Esophagus mucosa (tissue), 1 donor: ENCODE measurements at regions not wholly inside any gene's neighbourhood (a gene's known extent, or its start where the extent isn't known, plus 50 kb on each side); places are given as distances from the start of the nearest gene placed in this dataset.

Experiments used
- ATAC-seq: fragments of 200-7000 bp; cut with Tn5 transposase; one replicate; pipeline ENCODE4 v1.9.1; 2020
- donor health status: DM: yes; HTN: yes; CAD: no.

DNA sequence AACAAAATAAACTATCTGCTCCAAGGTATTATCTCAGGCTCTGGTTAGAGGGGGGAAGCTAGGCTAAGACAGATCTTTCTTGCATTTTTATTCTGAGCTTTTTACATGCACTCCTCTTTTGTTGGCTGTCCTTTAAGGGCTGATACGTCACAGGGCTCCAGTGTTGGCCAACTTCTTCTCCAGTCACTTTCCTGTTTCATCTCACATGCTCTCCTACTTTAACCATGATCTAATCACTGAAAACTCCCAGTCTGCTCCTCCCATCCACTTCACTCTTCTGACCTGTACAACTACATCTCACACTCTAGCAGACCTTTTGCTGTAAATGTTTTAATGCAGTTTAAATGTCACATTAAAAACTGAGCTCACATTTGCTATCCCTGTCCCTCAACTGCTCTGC lies 510.0 kb upstream of the KLF12 start:
- no peak for ATAC-seq

DNA sequence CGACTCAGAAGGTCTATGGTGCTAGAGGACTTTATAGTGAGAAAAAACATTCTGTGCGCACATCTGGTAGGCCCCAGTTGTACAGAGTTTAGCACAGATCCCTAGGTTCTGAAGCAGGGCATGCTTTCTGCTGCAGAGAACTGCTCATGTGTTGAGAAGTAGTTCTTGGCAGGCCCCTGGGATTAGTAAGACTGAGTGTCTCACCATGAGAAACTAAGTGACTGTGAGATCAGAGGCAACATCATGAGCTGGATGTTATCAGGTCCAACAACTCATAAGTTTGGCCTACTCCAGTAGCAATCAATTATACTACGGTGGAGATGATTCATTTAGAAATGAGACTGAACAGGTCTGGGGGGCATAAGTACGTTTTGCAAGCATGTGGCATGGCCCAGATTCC lies 507.4 kb upstream of the KLF12 start:
- ATAC-seq = no peak

DNA sequence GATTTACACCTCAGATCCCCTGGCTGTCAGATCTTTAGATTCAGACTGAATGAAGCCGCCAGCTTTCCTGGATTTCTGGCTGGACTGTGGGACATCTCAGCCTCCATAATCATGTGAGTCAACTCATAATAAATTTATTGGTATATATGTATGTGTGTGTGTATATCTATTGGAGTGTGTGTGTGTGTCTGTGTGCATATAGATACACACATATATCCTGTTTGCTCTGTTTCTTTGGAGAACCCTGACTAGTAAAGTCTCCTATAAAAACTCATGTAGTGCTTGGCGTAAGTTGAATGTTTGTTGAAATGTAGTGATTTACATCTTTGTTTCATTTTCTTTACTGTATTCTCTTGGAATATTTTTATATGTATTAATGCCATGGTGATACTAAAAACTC lies 499.5 kb upstream of the KLF12 start:
- ATAC-seq = no peak

DNA sequence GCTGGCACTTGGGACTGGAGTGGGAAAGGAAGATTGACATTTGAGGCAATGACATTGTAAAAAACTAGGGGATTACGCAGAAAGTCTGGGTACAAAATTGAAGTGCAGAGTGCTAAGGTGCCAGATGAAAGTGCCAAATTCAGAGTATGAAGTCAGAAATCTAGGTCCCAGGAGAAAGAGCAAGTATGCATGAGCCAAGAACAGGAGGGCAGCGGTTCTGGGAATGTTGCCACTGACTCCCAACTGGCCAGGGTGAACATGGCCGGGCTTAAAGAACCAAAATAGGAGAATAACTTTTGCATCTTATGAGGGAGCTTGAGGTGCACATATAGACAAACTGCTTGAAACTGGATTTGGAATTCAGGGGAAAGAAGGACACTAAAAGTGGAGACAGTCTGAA lies 495.8 kb upstream of the KLF12 start:
- no peak for ATAC-seq

DNA sequence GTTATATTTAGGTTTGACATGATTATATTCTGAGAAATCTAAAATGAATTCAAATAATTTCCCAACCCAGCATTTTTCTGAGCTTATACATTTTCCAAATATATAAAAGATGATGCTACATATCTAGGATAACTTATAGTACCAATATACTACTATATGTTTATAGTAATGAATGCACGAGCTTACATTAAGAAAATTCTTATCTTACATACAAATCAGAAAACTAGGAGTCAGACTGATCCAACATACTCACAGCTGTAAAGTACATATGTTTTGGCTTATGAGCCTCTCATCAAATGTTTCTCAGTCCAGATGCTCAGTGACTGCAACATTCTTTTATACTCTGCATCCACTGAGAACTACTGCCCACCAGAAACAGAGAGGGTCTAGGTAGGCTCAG lies 491.3 kb upstream of the KLF12 start:
- no peak for ATAC-seq

DNA sequence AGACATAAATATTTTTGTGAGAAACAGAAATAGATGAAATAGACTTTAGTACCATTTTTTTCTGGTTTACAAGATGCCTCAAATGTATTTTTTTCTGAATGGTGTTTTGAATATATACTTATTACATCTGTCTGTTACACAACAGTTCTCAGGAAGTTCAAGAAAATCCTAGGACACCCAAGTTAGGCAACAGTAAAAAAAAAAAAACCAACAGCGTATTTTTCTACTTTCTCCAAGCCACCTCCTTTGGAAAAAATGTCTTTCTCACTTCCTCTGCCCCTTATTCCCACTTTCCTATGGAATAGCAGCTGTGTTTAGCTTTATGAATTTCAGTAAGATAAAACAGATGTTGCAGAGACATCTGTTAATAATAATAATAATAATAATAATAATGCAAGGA lies 489.6 kb upstream of the KLF12 start:
- no peak for ATAC-seq

DNA sequence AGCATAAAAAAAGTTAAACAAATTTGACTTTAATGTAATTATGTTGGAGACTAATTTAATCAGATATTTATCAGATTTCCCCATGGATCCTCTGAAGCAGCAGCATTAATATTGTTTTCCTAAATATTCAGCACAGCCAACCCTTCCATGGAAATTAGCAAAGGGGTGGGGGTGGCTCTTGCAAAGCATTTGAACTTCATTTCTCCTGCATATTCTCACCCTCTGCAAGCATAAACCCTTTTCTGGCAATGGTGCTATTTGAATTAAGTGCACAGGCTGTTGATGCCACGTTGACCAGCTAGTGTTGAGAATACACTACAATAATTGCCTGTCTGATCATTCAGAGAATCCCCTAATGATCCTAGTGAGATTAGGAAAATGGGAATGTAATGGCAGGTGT lies 488.1 kb upstream of the KLF12 start:
- no peak for ATAC-seq

DNA sequence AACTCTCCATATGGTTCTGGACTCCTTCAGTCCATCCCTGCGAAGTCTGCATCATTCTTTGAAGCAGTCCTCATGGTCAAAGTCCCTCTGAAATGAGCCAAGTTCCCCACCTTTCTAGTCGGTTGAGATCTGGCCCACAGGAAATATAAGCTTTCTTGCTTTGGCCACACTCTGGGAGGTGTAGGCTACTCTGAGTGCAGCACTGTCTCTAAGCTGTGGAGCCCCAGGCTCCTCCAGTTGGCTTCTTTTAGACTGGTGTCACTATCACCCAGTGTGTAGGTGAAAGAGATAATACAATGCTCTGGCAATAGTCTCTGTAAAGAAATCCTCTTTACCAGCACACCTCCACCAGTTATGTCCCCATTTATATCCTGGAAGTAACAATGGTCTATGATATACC lies 486.5 kb upstream of the KLF12 start:
- ATAC-seq = no peak

DNA sequence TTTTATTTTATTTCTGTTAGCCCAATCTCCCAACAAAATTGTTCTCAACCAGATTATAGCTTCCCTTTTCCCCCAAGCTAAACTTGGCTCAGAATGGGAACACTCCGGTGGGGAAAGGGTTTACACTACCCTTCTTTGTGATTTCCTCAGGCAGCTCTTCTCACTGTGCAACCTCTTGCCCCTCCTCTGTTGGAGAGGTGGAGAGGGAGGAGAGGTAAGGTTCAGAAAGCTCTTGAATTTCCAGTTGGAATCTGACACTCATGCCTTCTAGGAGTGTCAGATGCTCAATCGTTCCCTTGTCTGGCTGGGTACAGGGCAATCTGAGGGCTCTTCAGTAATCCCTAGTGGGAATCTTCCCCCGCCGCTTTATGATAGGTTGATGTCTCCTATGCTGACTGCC lies 486.1 kb upstream of the KLF12 start:
- no peak for ATAC-seq

DNA sequence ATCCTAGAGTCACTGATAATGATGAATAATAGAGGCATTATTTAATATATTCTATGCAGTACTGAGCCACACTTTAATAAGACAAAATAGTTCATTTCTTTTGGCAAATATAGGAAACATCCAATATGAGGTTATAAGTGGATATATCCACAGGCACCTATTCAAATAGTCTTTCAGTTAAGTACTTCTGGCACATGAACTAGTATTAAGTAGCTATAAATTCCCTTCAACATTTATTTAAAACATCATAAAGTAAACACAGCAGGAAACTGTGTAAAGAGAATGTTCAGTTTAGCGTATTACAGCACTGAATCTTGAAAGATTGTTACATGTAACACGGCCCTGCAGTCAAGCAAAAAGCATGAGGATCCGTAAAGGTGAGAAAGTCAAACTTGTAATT lies 463.3 kb upstream of the KLF12 start:
- no peak for ATAC-seq

DNA sequence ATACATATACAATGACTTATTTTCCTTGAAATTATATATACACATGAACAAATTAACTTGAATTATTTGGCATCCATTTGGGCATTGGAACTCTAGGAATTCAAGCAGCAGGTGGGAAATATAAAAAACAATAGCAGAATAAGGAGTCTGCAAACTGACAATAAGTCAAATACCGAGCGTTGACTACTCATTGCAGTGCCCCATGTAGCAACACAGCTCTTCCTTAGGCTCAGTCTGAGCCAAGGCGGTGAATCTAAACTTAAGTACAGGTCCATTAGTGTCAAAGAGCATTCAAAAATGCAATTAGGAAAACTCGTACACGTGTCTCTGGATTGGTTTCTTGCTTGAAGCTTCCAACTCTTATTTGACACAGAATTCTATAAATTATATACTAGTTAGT lies 462.5 kb upstream of the KLF12 start:
- no peak for ATAC-seq

DNA sequence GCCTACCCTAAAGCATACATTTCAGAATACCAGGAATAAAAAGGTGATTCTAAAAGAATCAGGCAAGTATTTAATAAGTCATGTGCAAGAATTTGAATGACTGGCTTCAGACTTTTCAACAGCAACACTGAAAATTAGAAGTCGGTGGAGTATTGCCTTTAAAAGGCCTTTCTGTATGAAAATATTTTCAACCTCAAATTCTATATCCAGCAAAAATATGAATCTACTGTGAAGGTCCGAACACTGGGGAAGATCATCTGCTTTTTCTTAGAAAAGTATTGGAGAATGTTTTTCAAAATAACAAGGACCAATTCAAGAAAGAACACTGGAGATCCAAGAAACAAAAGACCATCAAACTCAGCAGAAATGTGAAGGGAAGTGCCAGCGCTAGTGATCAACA lies 459.5 kb upstream of the KLF12 start:
- no peak for ATAC-seq

DNA sequence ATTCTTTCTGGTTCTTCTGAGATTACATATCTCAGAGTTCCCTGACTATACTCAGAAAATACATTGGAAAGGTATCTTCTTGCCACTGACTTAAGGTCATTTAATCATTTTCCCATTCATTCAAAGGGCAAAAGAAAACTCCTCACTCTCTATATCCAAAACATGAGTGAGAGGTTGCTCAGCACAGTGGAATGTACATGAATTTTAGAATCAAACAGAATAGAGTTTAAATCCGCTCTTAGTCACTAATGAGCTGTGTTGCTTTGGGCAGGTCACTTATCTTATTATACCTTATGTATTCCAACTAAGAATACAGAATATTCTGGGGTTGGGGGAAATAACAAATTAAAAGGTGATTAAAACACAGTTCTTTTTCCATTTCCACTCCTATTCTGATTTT lies 452.6 kb upstream of the KLF12 start:
- no peak for ATAC-seq

DNA sequence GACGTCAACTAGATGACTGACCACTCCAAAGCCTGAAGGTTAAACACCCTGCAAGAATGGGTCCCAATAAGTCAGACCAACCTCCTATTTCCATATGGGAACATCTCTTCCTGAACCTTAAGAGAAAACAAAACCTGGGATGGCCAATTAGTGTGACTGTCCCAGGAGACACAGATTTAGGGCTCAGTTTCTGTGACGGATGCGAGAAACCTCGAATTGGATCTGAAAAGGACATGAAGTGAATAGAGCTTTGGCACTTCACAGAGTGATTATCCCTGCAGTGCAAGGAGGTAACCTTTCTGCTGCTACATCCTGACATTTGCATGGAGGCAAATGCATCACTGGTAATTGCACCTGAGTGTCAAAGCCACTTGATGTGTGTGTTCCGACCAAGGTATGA lies 442.2 kb upstream of the KLF12 start:
- no peak for ATAC-seq

DNA sequence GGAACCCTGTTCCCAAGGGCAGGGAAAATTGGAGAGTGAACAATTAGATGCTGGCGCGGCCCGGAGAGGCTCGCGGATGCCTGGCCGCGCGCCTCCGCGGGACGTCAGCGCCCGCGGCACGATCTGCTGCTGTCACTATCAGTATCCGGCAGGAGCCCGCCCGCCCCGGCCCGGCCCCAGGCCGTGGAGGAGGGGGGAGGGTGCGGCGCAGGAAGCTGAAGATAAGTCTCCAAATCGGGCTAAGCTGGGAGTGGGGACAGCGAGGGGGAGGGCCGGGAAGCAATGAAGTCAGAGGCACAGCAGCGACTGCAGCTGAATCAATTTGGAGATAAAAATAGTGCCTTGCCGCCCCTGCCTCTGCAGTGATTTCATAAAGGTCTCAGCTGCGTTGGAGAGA lies 441.5 kb upstream of the KLF12 start:
- no peak for ATAC-seq

DNA sequence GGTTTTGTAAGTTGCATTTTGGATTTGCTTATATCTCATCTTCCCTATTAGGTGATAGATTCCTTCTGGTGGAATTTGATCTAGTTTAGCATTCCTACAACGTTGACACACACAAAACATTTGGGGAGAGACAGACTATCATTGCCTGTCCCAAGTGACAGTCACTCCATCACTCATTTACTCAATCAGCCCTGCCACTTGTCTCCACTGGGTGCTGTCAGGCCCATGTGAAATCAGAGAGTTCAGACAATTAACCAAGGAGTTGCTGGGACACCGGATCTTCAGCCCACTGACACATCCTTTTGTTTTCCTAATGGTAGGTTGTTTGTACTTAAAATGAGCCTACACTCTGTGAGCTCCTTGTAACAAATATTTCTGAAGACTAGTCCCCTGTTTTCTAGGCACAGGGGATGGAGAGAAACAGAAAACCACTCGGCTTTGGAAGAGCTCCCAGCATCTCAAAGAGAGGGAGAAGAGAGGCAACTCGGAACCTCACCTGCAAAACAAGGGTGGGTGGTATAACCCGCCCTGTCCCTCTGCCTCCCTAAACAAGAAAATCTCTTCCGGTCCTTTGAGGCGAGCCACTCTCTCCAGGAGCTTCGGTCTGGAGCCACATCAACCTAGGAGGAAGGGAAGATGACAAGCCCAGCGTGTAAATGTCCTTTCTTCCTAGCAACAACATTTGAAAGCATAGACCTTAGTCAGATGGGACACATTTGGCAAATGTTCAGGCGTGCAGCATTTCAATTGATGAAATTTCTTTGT lies 440.9 kb upstream of the KLF12 start:
- no peak for ATAC-seq

DNA sequence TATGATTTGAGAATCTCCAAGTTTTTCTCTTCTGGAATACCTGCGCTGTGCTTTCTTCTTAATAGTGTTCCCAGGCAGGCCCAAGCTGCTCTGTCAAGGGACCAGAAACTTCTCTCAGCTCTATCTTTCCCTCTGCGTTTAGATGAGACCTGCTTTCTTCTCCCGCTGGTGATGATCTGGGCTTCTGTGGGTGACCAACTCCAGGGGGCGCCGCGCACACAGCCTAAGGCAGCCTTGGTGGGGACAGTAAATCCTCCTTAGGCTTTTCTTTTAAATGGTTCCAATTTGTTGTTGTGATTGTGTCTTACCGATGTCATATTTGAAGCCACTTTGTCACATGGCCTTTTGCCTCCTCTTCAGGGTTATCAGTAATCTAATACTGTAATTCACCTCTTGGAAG lies 439.4 kb upstream of the KLF12 start:
- no peak for ATAC-seq

DNA sequence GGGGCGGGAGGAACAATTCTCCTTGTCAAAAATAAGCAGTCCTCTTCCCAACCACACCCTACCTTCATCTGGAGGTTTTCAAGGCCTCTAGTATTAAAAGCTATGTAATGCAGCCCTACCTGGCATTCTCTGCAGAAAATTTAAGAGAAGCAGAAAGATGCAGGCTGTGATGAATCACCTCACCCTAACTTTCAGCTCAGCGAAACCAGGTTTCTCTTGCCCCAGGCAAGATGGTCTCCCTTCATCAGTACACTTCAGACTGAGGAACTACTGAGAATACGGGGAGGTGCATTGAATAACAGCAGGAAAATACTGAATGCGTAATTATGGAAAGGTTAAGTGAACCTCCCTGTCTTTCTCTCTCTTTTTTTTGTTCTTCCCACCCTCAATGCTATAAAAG lies 437.6 kb upstream of the KLF12 start:
- ATAC-seq = no peak

DNA sequence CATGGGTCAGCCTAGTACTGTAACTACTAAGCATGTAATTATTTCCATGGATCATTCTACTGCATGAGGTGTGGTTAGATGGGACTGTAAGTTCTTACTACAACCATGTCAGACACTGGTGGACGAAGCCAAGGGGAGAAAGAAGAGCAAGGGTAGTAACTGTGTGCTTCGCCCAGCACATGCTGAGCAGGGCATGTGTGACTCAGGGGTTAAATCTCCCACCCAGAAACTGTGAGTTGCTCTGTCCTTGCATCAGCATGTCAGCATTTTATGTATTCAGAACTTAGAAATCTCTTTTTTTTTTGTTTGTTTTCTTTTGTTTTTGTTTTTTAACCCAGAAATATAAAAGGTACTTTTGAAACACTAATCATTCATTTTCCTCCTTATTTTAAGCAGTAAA lies 436.6 kb upstream of the KLF12 start:
- no peak for ATAC-seq

DNA sequence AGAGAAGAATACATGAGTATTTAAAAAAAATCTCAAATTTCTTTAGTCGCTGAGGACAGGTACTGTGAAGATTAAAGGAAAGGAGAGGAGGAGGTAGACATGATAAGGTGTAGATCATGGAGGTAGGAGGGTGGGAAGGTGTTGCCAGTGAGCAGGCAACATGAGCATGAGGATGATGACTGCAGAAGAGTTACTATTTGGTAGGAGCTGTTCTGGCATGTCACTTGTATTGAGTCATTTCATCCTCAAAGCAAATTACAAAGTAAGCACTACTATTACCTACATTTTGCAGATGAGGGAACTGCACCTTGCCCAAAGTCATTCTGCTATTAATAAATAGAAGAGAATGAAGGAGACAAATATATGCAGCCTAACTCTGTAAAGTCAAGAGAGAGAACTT lies 435.8 kb upstream of the KLF12 start:
- ATAC-seq = no peak

DNA sequence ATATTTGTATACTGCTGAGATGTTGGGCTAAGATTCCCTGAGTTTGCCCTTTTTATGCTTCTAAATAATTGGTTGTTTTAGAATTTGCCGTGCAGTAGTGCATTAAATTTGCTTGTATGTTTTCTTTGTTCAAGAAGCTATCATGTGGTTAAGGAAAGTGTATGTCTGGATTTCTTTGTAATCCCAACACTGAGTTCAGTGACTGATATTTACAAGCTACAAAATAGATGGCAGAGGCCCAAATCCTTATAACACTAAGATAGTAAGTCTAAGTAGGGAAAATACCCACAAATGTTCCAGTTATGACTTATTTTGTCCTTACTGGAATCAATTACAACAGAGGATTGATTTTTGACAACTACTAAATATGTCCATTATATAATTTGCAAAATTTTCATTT lies 435.0 kb upstream of the KLF12 start:
- no peak for ATAC-seq

DNA sequence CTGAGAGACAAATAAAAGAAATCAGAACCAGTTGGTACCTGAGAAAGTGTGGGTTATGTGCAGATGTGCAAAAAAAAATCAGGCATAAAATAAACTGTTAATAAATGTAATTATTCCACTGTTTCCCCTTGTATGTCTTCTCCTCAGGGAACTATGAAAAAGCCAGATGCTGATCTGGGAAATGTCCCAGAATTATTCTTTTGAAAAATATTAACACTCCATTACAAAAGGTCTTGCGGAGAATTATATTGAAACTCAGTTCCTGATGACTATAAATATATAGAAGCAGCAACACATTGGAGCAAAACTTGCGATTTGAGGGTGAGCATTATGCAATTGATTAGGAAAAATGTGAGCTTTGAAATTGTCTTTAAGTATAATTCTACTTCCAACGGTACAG lies 433.3 kb upstream of the KLF12 start:
- no peak for ATAC-seq

DNA sequence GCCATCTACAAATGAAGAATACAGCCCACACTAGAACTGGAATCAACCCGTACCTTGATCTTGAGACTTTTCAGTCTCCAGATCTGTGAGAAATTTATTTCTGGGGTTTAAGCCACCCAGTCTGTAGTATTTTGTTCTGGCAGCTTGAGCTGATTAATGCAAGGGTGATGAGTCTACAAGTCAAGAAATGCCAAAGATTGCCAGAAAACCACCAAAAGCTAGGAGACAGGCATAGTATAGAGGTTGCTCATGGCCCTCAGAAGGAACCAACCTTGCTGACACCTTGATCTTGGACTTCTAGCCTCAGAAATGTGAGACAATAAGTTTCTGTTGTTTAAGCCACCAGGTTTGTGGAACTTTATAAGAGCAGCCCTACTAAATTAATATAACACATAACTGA lies 428.2 kb upstream of the KLF12 start:
- ATAC-seq = no peak

DNA sequence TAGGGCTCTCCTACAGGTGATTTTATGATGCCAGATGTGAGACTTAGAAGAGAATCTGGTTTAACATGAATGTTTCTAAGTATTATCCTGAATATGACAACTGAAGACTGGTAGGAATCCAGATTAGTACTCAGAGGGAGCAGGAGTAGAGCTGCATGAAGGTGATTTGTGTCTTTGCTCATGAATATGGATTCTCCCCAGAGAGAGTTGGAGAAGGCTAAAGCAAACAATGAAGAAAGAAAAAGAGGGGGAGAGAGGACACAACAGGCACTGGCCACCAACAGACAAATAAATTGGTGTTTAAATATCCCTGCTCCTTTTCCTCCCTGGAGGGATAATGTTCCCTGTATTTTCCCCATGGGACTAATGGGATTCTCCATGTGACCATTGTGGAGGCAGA lies 427.0 kb upstream of the KLF12 start:
- no peak for ATAC-seq

DNA sequence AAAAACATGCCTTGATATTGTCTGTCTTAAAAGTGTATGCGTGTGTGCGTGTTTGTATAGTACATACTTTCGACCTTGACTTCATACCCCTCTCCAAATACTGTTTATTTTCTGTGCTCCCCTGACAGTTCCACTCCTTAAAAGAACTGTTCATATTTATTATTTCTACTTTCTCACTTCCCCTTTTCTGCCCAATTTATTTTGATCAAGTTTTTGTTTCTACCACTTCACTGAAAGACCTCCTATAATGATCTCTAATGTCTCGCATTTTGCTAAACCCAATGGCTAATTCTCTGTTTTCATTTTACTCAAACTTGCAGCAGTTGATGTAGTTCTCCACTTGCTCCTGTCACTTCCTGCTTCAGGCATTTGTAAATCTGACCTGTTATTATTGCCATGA lies 426.1 kb upstream of the KLF12 start:
- ATAC-seq = no peak

DNA sequence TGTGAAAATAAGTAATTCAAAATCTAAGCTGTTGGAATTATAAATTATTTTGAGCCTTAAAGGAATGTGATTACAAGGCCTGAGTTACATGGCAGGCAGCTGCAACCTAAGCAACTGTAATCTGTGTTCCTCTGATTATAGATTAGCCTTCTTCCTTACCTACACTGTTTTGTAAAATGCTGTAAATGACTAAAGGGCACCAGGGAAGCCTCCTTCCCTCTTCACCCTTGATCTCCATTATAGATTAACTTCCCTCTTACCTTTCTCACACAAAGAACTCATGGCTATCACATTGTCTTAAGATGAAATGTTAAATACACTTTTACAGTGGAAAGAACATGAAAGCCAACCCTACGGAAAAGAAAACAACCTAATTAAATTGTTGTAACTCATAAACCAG lies 423.7 kb upstream of the KLF12 start:
- no peak for ATAC-seq
